GM10248 (cell line): ENCODE measurements at regions not wholly inside any gene's neighbourhood (a gene's known extent, or its start where the extent isn't known, plus 50 kb on each side); places are given as distances from the start of the nearest gene placed in this dataset.
A peak's percentile ranks its signal among the peaks of the same experiment; 100 is the strongest.

Experiments used
- CTCF ChIA-PET: fragments of 300-600 bp; sonication (Branson Sonifier 250); formaldehyde crosslinking; extraction: SDS; loops from one replicate; lab custom pipeline; 2021; ENCODE audit warnings: antibody characterized with exemption; lab: Yijun Ruan, JAX
- POLR2A ChIA-PET: fragments of 350-650 bp; sonication (Branson Sonifier 250); formaldehyde crosslinking; extraction: SDS; loops from one replicate; lab custom pipeline; 2020; ENCODE audit warnings: antibody characterized with exemption; lab: Yijun Ruan, JAX
- DNase-seq: peaks from one replicate; pipeline ENCODE4 v3.0.0; 2012; ENCODE audit errors: extremely low spot score
- CTCF ChIP-seq: IDR thresholded peaks from 2 replicates; pipeline ENCODE4 v1.5.1; 2012; ENCODE audit warnings: mild to moderate bottlenecking, low read depth; ENCODE audit errors: extremely low read depth, missing control alignments, control extremely low read depth

GRCh38 chr10:2979306-2979705, 88.0 kb upstream of the PFKP start:
- TF ChIP-seq CTCF, result no peak
- no peak for DNase-seq
- ChIA-PET POLR2A (no interaction called here), CTCF (no interaction called here)

GRCh38 chr10:2978574-2979273, 88.6 kb upstream of the PFKP start:
- no peak for DNase-seq
- ChIA-PET POLR2A (no interaction called here), CTCF (interaction anchor here (1.3 to 2.1 kb wide), 4 partner anchors 11 to 116 kb away, joined by 3 to 7 read pairs (median 6); no protein-coding TSS in a partner anchor)
- no peak for TF ChIP-seq CTCF

GRCh38 chr10:2978111-2978510, 89.2 kb upstream of the PFKP start:
- DNase-seq, result peak; percentile 57
- ChIA-PET POLR2A (no interaction called here), CTCF (interaction anchor here (1.3 to 2.1 kb wide), 4 partner anchors 10 to 116 kb away, joined by 3 to 7 read pairs (median 6); no protein-coding TSS in a partner anchor)
- peak; percentile 57 for TF ChIP-seq CTCF

- ChIA-PET CTCF (no interaction called here), POLR2A (no interaction called here)
These were observed 92.7 kb upstream of the PFKP start for GRCh38 chr10:2974503-2975207.

GRCh38 chr10:2974083-2974482, 93.3 kb upstream of the PFKP start:
- no peak for DNase-seq
- no peak for TF ChIP-seq CTCF
- CTCF ChIA-PET, result interaction anchor here (1.2 kb wide), 1 partner anchor 46 kb away, joined by 3 read pairs; no protein-coding TSS in a partner anchor
- POLR2A ChIA-PET, result no interaction called here

More at GRCh38 chr10:2974503-2975207, 92.7 kb upstream of the PFKP start:
- TF ChIP-seq CTCF, result no peak
- DNase-seq, result no peak

- TF ChIP-seq CTCF, result no peak
- no peak for DNase-seq
- CTCF ChIA-PET, result interaction anchor here (1.2 kb wide), 1 partner anchor 45 kb away, joined by 3 read pairs; no protein-coding TSS in a partner anchor
- POLR2A ChIA-PET, result no interaction called here
These were observed 94.5 kb upstream of the PFKP start for GRCh38 chr10:2972810-2973209.
